ENCODE measurements at regions not wholly inside any gene's neighbourhood (a gene's known extent, or its start where the extent isn't known, plus 50 kb on each side); places are given as distances from the start of the nearest gene placed in this dataset.
A peak's percentile ranks its signal among the peaks of the same experiment; 100 is the strongest.
"Not testable (repeated sequence)": the region's sequence is repeated elsewhere in the genome, so short reads cannot be mapped to it uniquely, and the experiment has no call there.

GRCh38 chr10:8349610-8350249, 295.2 kb downstream of the GATA3 start:
- DNase-seq, result no peak

DNA sequence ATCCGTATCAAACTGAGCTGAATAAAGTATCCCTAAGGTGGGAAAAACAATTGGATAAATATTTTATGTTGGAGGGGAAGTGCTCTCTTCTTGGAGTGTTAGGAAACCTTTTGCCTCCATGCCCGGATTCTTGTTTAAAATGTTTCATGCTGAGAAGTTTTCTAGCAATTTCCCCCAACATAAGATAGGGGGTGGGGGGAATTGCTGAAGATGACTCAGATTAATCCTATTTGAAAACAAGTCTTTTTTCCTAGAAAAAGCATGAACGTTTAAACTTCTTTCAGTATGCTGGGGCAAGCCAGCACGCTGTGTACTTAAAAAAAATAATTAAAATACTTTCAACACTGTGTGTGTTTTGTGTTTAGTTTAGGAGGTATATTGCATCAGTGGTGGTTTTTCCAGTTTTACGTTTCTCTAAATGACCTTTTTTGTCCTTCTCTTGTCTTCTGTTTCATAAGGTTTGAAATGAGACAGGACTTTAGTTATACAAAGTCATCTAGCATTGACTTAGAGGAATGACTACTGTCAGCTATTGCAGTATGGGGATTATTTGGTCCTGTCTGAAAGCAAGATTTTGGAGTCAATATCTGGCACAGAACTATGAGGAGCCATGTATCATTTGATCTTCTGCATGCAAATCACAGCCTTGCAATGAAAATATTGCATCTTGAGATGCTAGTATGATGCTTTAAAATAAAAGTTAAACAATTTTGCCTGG, 295.9 kb downstream of the GATA3 start:
- DNase-seq, result no peak

- DNase-seq, result no peak
Observed at GRCh38 chr10:8352171-8353075, 297.9 kb downstream of the GATA3 start.

GRCh38 chr10:8356283-8356682, 301.8 kb downstream of the GATA3 start:
- no peak for DNase-seq

- no peak for DNase-seq
Observed at GRCh38 chr10:8359467-8359866, 305.0 kb downstream of the GATA3 start.

- no peak for DNase-seq
Observed at GRCh38 chr10:8360365-8360764, 305.9 kb downstream of the GATA3 start.

- no peak for DNase-seq
Observed at GRCh38 chr10:8360814-8361509, 306.5 kb downstream of the GATA3 start.

- no peak for DNase-seq
Observed at GRCh38 chr10:8361510-8361844, 307.0 kb downstream of the GATA3 start.

GRCh38 chr10:8365935-8366911, 311.7 kb downstream of the GATA3 start:
- DNase-seq, result no peak

DNA sequence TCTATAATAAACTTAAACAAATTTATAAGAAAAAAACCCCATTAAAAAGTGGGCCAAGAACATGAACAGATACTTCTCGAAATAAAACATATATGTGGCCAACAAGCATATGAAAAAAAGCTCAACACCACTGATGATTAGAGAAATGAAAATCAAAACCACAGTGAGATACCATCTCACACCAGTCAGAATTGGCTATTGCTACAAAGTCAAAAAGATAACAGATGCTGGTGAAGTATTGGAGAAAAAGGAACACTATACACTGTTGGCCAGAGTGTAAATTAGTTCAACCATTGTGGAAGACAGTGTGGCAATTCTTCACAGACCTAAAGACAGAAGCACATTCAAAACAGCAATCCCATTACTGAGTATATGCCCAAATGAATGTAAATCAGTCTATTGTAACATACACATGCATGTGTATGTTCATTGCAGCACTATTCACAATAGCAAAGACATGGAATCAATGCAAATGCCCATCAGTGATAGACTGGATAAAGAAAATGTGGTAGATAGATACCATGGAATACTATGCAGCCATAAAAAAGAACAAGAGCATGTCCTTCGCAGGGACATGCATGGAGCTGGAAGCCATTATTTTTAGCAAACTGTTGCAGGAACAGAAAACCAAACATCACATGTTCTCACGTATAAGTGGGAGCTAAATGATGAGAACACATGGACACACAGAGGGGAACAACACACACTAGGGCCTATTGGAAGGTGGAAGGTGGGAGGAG, 313.4 kb downstream of the GATA3 start:
- DNase-seq, result not testable (repeated sequence)

- DNase-seq, result no peak
Observed at GRCh38 chr10:8369666-8370065, 315.2 kb downstream of the GATA3 start.

- DNase-seq, result no peak
Observed at GRCh38 chr10:8374334-8374733, 319.8 kb downstream of the GATA3 start.

DNA sequence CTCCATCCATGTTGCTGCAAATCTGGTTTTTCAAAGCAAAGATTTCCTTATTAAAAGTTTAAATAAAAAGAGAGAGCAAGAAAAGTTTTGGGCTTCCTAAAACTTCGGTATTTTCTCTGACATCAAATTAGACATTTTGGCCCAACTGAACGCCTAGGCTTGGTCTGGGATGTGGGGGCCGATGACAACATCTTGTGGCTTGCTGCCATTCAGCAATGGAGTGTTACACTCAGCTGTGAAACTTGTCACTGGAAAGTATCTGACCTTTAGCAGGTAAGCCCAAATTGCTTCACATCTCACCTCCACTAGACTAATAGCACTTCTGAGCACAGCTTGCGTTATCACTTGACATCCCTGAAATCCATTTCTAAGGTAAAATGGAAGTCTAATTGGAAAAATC, 320.6 kb downstream of the GATA3 start:
- DNase-seq, result no peak

DNA sequence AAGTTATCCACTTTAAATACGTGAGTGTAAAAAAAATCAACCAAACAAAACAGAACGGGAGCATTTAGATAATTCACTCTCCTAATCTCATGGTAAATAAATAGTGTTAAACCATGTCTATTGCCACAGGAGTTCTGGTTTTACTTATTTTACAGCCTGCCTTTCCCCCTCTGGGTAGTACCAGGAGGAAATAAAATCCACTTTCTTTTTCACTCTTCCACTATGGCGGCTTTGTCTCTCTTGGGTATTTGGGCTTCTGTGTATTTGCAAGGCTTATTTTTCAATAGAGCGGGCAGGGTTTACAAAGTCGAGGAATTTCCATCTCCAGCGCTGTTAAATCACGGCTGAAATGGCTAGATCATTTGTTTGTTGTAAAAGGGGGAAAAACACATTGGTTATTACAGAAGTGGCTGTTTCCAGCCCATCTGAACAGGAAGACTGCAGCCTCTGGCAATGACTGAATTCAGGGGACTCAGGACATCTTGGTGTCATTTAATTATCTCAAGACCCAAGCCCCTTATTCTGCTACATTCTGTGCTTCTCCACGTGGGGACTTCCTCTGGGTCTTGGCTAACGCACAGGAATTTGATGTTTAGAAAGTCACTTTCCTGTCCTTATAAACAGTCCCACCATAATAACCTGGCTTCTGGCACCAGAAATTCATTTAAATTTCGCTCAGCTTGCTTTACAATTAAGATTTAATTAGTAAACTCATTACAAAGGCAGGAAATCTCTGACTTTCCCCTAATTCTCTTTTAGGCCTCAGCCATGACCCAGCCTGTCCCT, 323.9 kb downstream of the GATA3 start:
- DNase-seq, result no peak

- no peak for DNase-seq
Observed at GRCh38 chr10:8379906-8380832, 325.7 kb downstream of the GATA3 start.

GRCh38 chr10:8380833-8381496, 326.5 kb downstream of the GATA3 start:
- no peak for DNase-seq

GRCh38 chr10:8386781-8387180, 332.3 kb downstream of the GATA3 start:
- DNase-seq, result no peak

GRCh38 chr10:8389630-8390029, 335.1 kb downstream of the GATA3 start:
- peak in 1 of 3 donors; percentile 12 for DNase-seq

DNA sequence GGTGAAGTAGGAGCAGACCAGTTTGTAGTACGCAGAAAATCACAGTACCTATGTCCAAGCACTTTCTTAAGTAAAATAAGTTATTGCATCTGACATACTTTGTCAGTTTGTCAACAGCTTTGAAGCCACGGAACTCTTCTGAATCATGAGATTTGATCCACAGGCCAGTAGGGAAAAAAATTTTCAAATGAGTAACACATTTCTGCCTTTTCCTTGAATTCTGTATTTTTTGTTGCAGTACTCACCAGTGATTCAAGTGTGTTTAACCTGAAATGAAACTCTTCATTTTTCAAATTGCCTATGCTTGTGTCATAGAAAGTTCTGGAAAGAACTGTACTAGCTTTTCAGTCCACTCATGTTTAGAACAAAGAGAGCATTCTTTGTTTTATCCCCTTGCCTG, 337.7 kb downstream of the GATA3 start:
- no peak for DNase-seq
